SHP77 treated with DMSO at 0.1 percent for 48 hours (cell line): ENCODE measurements at regions not wholly inside any gene's neighbourhood (a gene's known extent, or its start where the extent isn't known, plus 50 kb on each side); places are given as distances from the start of the nearest gene placed in this dataset.

Source experiments
- DNase-seq: peaks from one replicate; lab custom pipeline; 2025; lab: John Stamatoyannopoulos, UW

DNA sequence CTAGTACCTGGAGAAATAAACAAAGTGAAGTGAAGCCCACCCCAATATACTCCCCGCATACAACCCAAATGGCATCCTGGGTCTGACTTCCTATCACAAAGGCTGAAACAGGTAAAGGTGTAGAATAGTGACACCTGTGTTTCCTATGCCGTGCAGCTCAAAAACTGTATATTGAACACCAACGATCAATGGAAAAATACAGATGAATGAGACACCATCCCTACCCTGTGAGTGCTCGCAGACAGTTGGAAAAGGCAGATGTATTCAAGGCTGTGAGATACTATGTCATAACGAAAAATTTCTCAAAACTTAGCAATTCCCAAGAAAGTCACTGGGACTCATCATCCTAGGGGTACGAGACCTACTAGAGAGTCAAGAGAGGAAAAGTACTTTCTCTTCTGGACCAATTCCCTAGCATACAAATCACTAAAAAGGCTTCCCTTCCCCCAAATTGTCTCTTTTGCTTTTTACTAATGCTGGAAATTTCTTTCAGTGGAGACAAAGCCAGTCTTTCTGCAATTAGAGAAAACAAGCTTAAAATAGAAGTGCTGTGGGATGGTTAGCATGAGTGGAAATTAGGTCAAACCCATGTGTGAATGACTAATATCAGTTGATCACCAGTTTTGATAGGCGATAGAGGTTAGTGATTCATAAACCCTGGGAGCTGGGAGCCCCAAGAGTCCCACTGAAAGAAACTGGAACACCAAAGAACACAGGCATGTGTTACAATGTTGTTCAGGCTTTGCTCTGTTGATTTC lies 249.7 kb downstream of the SPTSSA start:
- DNase-seq: no peak

DNA sequence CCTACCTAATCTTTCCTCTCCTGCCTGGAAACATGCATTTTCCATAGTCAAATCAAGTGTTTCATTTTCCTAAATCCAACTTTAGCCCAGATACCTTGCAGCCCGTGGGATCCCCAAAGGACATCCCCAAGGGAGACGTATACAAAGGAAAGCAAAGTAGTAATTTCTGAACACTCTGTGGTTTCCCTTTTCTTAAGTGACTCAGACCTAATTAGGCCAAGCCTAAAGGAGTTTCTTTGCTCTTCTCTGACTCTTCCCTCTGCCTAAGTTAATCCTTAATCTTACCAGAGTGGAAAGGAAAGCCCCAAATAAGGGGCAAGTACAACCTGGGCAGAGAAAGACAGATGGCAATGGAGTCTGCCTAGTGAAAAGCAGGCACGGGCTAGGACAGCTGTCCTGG lies 250.3 kb downstream of the SPTSSA start:
- no peak for DNase-seq

DNA sequence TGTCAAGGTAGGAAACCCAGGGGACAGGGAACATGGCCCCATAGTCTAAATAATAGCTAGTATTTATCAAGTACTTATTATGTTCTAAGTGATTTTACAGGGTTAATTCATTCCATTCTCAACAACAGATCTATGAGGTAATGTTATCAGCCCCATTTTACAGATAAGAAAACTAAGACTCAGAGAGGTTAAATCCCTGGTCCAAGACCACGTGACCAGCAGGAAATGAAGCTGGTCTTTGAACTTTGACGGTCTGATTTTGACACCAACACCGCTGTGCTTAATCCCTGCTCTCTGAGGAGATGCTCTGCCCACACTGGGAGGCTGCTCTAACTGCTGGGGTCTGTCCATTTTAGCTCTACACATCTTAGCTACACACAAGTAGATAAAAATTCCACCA lies 253.5 kb downstream of the SPTSSA start:
- DNase-seq: no peak

DNA sequence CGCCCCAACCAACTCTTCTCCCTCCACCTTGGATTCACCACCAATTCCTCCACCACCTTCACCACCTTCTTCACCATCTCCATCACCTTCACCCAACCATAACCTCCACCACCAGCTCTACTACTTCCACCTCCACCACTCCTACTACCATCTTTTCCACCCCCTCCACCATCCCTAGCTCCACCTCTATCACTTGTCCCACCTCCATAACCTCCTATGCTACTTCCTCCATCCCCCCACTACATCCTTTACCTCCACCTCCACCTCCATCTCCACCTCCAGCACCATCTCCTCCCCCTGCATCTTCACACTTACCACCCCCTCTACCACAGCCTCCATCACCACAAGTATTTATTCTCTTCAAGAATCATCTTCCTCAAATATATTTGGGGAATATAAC lies 254.9 kb upstream of the EGLN3 start:
- no peak for DNase-seq

DNA sequence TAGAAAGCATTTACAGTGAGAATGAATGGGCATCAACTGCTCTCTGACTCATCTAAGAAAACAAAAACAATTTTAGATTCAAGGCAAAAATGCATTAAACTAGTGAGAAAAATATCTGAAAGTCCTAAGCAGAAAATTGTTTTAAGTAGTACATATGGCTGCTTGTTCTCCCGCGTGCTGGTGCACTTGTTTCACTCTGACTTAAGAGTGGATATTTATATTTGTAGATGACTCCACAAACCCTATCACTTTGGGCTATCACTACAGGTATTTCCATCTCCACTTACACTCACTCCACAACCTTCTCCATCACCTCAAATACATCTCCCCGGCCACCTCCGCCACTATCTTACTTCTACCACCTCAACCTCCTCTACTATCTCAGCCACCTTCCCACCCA lies 253.9 kb upstream of the EGLN3 start:
- no peak for DNase-seq

DNA sequence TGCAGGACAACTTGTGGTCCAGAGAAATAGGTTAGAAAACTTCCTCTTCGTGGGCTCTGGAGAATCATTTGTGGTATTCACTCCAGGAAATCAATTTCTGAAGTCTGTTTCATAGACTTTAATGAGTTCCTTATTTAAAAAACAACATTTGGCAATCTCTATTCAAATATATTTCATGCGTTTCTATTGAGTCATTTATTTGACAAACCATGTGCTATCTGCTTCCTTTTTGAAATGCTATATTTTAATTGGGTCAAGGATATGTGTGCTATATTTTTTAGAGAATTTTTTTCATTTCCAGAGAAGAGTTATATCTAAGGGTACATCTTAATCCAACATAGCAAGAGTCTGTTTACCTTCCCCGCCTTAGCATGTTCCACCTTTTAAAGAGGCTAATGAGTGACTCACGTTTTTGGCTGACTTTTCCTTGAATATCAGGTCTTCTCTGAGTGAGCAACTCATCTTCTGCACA lies 252.4 kb upstream of the EGLN3 start:
- DNase-seq: no peak

DNA sequence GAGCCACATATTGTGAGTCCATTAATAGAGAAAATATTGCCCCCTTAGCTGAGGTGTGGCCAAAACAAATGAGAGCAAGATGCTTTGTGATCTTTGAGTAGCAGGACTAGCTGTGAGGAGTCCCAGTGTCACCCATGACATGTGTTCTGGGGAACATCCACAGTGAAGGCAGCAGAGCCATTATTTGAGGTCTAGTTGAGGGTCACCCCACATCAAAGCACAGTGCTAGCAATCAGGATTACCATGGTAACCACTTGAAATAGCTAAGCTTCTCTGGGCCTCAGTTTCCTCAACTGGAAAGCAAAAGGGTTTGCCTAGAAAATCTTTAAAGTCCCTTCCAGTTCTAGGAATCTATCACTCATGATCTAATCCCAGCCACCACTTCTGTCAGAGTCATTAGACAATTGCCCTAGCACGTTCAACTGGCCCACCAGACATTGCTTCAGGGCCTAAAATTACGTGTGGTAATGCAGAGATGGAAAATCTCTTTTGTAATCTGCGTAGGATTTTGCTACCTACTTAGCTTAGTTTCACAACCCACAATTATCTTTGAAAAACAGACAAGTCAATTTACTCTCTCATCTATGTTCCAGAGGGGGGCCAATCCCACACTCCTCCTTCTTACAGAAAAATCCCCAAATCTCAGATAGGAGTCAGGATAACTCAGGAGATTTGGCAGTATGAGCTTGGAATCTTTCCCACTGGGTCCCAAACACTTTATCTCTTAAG lies 251.2 kb upstream of the EGLN3 start:
- no peak for DNase-seq

DNA sequence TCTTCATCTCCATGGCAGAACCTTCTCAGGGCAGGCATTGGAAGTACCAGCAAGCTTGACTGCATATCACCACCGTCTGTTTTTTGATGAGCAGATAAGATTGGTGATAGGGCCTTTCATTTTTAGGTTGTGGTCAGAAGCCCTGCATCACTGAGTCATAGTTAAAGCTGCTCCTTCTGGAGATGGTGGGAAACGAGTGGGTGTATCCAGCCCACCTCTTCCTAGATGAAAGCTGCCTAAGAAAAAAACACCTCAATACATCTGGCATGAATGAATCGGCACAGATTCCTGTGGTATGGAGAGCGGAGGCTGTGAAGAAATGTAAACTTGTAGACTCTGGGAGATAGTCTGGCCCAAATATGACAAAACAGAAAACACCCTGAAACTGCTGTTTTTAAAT lies 248.7 kb upstream of the EGLN3 start:
- DNase-seq: no peak

DNA sequence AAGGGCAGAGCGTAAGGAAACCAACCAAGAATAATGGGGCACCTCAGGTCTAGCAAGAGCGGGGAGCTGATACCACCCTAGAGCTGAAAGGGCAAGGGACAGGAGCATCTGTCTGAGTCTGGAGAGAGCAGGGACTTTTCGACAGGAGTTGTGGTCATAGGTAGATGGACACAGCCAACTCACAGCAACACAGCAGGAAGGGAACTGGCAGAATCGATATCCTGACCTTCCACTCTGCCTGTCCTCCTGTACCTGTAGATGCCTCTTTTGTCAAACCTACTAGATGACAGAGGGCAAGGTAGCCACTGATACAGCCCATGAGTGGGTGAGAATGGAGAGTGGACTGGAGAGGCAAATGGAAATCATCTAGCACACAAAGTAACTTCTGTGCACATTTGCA lies 247.2 kb upstream of the EGLN3 start:
- DNase-seq: no peak

DNA sequence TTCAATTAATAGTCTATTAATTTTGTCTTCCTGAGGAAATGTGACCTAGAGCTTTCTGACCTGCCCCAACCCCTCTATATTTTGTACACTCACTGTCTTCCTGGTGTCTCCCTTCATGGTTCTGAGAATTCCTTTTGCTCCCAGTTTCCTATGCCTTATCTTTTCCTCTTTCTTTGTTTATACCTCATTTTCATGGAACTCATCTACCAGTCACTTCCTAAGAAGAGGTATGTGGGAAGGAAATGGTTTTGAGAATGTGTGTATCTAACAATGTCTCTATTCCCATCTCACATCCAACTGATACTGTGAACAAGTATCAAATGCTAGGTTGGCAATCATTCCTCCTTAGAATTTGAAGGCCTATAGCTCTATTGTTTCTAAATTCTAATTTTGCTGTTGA lies 245.1 kb upstream of the EGLN3 start:
- DNase-seq: no peak

DNA sequence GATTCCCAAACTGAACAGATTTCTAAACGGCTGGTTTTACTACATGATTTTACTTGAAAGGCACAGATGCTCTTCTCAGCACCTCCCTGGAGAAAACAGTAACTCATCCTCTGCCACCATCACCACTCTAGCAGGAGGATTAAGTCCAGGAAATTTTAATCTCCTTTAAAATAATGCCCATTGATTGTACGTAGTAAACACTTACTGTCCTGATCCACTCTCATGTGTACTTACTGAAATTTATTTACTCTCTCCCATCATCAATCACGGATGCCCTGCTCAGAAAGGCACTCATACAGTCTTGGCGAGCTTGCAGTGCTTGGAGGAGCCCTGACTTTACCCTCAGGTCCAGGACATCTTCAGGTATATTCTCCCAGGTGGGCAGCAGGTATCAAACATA lies 239.8 kb upstream of the EGLN3 start:
- no peak for DNase-seq

DNA sequence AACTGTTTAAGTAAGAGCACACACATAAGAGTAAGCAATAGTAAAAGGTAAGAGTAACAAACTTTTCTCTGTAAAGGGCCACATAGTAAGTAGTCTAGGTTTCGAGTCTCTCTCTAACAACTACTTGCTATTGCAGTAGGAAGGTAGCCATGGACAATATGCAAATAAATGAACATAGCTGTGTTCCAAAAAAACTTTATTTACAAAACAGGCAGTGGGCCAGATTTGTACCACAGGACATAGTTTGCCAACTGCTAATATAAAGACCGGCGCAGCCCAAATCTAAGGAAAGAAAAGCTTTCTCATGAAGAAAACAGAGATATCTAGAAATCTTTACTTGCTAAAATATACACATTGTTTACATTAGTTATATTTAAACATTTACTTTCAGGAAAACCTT lies 239.0 kb upstream of the EGLN3 start:
- no peak for DNase-seq

DNA sequence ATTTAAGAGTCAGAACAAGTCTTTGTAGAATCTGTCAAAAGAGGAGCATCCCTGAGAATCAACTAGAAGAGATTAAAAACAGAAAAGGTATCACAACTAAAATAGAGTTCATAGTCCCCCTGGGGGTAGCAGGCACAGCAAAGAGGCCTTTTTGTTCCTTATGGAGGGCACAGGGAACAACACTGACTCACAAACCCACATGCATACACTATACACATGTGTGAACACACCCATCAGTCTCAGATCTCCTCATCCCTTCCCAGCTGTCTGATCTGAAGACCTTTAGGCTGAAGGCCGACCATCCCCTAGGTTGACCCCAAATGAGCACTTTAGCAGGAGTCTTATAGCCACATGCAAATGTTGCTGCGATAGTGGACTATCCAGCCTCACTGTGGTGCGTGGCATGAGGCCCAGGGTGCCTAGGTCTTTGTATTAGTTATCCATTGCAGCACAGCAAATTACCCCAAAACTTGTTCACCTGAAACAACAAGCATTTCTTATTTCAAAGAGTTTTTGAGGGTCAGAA lies 236.7 kb upstream of the EGLN3 start:
- DNase-seq: no peak

DNA sequence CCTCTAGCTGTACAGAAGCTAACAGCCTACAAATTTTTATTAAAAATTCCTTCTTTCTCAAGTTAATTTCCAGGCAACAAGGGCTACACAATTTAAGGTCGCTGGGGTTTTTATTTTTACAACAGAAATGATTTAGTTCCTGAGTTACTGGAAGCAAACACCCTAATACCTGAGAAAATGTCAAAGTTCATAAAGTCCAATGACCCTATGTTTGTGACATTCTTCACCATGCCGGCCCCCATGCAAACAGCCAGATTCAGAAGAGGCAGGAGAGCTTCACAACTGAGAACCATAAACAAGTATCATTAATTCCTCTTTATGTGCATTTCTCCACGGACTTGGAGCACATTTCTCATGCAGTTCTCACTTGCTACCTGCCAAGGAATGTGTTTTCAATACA lies 236.2 kb upstream of the EGLN3 start:
- no peak for DNase-seq

DNA sequence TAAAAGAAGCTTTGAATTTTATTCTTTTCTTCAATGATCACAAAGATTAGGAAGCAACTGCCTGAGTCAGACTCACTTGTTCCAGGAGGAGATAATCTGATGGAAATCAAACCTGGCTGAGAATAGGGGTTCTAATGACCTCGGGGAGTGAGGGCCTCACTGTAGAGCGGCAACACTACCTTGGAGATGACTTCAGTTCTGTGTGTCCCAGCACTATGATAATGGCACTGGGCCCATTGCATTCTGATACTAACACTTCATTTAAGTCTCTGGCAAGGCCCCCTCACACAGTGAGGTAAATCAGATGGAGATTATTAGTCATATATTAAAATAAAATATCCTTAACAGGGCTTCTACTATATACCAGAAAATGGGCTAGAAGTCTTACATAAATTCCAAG lies 233.3 kb upstream of the EGLN3 start:
- DNase-seq: no peak

DNA sequence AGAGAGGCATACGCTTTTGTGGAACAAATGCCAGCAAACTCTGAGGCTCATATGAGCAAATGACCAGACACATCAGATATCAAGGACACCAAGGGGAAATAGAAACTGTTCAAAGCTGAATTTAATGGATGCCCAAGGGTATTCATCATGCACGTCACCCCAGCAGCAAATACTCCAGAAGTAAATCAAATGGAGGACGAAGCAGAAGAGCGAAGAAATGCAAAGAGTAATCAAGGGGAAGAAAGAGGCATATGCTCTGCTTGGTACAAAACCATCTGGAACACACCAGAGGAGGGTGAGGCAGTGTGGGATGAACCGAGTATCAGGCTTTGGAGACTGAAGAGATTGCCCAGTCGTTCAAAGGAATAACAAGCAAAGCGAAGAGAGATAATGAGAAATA lies 232.6 kb upstream of the EGLN3 start:
- no peak for DNase-seq

DNA sequence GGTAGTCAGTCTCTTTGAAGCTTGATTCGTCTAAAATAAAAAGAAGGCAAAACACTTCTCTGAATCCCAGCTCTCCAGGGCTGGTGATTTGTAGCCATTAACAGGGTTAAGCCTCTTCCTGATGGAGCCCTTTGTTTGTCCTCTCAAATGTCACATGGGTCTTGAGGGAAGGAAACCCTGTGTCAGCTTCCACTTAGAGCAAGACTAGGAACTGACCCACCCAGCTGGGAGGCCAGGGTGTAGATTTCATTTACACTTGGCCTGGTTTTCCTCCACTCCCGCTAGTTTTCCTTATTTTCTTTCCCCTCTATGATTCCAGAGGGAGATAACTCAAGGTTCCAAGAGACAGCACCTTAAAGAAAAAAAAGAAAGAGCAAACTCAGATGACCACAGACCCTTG lies 230.5 kb upstream of the EGLN3 start:
- DNase-seq: no peak

DNA sequence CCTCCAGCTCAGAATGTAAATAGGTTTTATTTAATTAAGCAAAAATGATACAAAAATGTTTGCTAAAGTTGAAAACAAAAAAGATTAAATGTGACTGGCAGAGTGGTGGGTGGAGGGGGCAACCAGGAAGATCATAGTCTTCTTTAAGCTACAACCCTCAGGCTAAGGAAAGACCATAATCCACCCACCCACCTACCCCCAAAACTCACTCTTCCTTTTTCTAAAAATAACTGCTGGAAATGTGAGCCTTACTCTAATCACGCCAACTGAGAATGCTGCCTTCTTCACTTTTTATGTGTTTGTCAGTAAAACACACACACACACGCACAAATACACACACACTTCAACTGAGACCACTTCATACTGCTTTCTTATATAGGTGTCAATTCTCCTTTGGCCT lies 230.0 kb upstream of the EGLN3 start:
- DNase-seq: no peak

DNA sequence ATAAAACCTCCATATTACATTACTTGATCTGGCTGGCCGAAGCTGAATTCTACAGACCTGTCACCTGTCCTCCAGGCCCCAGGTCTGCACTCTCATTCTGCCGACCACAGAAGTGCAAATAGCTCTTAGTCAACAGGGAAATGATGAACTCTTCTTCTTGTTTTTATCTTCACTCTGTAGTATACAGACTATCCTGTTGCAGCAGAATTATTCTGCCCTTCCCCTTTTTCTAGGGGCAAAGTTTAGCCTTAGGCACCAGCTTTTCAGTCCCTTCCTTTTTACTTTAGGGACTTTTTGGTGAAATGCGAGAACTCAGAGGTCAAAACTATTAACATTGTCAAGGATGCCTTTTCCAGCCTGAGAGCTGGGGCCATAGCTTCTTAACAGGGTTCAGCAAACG lies 229.6 kb upstream of the EGLN3 start:
- DNase-seq: no peak

DNA sequence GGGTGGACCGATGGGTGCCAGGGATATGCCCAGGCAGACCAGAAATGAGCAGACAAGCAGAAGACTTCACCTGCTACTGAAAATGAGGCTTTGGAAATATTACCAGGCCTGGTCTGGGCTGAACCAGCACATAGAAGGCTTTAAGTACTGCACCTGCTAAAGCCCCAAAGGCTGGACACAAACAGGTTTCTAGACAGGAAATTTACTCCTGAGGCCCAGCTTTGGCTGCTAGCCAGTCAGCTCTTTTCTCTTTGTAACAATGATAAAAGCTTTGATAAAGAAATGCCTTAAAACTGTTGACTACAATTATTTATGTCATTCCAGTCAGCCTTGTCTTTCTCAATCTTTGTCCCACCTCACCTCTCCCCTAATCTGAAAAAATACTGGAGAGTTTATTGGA lies 228.9 kb upstream of the EGLN3 start:
- peak; percentile 38 for DNase-seq

DNA sequence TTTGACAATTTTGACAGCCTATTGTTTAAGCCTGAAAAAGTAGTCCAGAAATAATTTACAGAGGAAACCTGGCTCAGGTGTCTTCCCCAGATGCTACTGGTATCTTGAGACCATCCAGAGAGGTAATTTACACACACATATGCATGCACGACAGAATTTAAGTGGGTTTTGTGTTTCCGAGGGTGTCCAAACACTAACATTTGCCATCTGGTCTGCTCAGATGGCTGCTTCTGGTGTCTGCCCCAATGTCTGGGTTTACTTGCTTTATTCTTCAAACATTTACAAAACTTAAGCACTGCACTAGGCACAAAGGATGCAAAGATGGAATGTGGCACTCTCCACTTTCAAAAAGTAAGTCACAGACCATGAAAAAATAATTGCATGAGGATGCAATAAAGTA lies 226.6 kb upstream of the EGLN3 start:
- DNase-seq: no peak

DNA sequence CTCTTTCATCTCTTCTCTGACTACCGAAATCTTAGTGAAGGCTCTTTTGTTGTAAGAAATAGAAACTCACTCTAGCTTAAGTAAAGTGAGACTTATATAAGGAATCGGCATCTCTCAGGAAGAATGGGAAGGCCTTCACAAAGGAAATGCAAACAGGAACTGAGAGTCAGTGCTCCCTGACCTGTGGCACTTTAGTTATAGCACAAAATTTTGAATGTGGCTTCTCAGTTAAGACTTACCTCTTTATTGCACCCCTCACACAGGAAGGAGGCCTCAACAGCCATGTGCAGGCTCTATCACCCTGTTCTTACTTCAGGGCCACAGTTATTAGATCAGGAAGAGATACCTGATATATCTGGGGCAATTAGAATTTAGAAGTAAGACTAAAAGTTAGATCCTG lies 224.7 kb upstream of the EGLN3 start:
- no peak for DNase-seq

DNA sequence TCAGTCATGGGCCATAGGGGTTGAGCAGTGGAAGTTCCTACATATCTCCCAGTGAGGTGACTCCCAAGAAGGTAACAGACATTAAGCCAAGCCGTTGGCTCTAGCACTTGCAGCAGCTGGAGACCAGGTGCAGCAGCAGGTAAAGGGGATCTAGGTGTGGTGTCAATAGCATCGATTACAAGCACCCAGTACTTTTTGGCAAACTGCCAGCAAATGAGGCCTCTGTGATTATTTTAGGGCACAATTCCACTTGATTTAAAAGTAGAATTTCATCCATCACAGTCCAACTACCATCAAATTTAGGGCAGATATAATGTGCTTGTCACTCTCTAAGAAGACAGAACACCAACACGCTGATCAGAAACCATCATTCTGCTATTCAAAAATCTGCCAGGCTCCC lies 224.1 kb upstream of the EGLN3 start:
- DNase-seq: no peak

DNA sequence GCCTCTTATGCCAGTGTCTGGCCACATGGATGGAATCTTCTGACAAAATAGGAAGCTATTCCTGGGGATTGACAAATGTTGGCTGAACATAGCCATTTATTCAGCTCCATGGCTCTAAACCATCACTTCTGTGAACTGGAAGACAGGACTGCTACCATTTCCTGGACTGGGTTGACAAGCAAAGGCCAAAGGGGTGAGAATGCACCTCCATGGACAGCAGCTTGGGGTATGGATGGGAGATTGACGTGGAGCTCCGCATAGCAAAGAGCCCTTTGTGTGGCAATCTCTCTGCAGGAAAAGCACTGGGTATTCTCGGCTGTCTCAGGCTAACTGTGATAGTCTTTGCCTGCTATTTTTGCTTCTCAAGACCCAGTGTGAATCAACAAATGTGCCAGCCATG lies 223.0 kb upstream of the EGLN3 start:
- no peak for DNase-seq
